ENCODE measurements at regions not wholly inside any gene's neighbourhood (a gene's known extent, or its start where the extent isn't known, plus 50 kb on each side); places are given as distances from the start of the nearest gene placed in this dataset.

DNA sequence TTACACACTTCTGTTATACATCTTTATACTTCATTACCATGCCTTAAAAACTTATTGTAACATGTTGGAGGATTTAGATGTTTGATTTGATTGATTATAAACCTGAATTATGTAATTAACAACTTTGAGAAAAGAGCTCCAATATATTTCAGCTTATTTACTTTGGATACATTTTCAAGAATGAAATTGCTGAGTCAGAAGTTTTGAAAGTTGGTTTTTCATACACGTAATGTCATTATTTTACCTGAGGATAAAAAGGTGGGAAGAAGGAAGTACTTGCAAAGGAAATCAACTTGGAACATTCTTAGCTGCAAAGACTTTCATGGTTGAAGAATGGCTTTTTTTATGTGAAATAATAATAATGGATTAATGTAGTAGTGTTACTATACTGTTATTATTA lies 677.2 kb downstream of the FAM181B start:
- no peak for TF ChIP-seq EZH2 (IDR thresholded peaks at IDR 0.05)
- TF ChIP-seq, protein P1, sequence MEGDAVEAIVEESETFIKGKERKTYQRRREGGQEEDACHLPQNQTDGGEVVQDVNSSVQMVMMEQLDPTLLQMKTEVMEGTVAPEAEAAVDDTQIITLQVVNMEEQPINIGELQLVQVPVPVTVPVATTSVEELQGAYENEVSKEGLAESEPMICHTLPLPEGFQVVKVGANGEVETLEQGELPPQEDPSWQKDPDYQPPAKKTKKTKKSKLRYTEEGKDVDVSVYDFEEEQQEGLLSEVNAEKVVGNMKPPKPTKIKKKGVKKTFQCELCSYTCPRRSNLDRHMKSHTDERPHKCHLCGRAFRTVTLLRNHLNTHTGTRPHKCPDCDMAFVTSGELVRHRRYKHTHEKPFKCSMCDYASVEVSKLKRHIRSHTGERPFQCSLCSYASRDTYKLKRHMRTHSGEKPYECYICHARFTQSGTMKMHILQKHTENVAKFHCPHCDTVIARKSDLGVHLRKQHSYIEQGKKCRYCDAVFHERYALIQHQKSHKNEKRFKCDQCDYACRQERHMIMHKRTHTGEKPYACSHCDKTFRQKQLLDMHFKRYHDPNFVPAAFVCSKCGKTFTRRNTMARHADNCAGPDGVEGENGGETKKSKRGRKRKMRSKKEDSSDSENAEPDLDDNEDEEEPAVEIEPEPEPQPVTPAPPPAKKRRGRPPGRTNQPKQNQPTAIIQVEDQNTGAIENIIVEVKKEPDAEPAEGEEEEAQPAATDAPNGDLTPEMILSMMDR (IDR thresholded peaks at IDR 0.05) = no peak

Measured in neural progenitor cell (in vitro differentiated cells).